HepG2 (cell line): ENCODE measurements at regions not wholly inside any gene's neighbourhood (a gene's known extent, or its start where the extent isn't known, plus 50 kb on each side); places are given as distances from the start of the nearest gene placed in this dataset.

Experiments used
- ATAC-seq: fragments of 200-7000 bp; cut with Tn5 transposase; 3 replicates; pipeline ENCODE4 v1.9.1; 2020; ENCODE audit warnings: mild to moderate bottlenecking, moderate library complexity
- BruUV-seq: library from RNA; stranded (reverse); fragments of 400-500 nt; replicated peaks from 2 replicates; lab custom pipeline; 2021; lab: Mats Ljungman, UMichigan
- CTCF ChIA-PET: fragments of 300-600 bp; formaldehyde crosslinking; extraction: SDS; loops from one replicate; lab custom pipeline; 2021; ENCODE audit warnings: low total read pairs, inconsistent platforms, low intra/inter-chr PET ratio; lab: Yijun Ruan, JAX
- POLR2A ChIA-PET: fragments of 350-600 bp; sonication (Branson Sonifier 250); formaldehyde crosslinking; loops from one replicate; lab custom pipeline; 2020; ENCODE audit warnings: antibody characterized with exemption, inconsistent platforms; lab: Yijun Ruan, JAX
- DNase-seq: peaks from one replicate; pipeline ENCODE4 v3.0.0-alpha.2; 2015; ENCODE audit warnings: low spot score
- FAIRE-seq: peaks from 3 replicates; lab custom pipeline; 2011; peaks lifted over from hg19 to GRCh38; lab: Jason Lieb, UNC
- H2AFZ ChIP-seq: one replicate; pipeline ENCODE4 v1.6.1; 2011; ENCODE audit warnings: low read length, inconsistent platforms
- H3K27ac ChIP-seq: fragments of 300-600 bp; 3 replicates; pipeline ENCODE4 v1.8.0; 2011; ENCODE audit warnings: mixed run types, mild to moderate bottlenecking, mixed read lengths, low read length, inconsistent platforms; ENCODE audit not compliant: insufficient read depth; ENCODE audit errors: extremely low read length
- H3K27me3 ChIP-seq, 2 experiments: fragments of 200-600 bp in 1 of 2; 2 replicates in 1 of 2; 3 replicates in 1 of 2; pipeline versions ENCODE4 v1.6.0 to v1.8.0; 2011; ENCODE audit warnings: low read length in 2 of 2, mild to moderate bottlenecking in 2 of 2, moderate library complexity in 2 of 2, inconsistent platforms in 1 of 2; ENCODE audit not compliant: insufficient read depth in 2 of 2, control insufficient read depth in 1 of 2
- H3K36me3 ChIP-seq, 2 experiments: fragments of 200-600 bp in 1 of 2; replicated peaks in 1 of 2; 2 replicates in 1 of 2; 3 replicates in 1 of 2; pipeline versions ENCODE4 v1.5.1 to v1.8.0; 2011; ENCODE audit warnings: low read length in 2 of 2, inconsistent platforms in 1 of 2; ENCODE audit not compliant: insufficient read depth in 2 of 2, control insufficient read depth in 1 of 2
- H3K4me1 ChIP-seq: 2 replicates; pipeline ENCODE4 v1.5.1; 2012; ENCODE audit warnings: low read length, inconsistent platforms; ENCODE audit not compliant: insufficient read depth
- H3K4me2 ChIP-seq: 2 replicates; pipeline ENCODE4 v1.6.0; 2011; ENCODE audit warnings: low read depth, low read length, inconsistent platforms
- H3K4me3 ChIP-seq, 3 experiments: fragments of 200-600 bp in 1 of 3; sonication (generic), shearing (Covaris generic) in 1 of 3; replicated peaks in 1 of 3; 2 replicates each; pipeline ENCODE4 v1.5.1; 2011 to 2016; ENCODE audit warnings: low read length in 3 of 3, inconsistent platforms in 2 of 3, low read depth in 2 of 3, mild to moderate bottlenecking in 2 of 3, control low read depth in 1 of 3, mixed read lengths in 1 of 3; ENCODE audit not compliant: insufficient read depth in 1 of 3
- H3K79me2 ChIP-seq: one replicate; pipeline ENCODE4 v1.6.1; 2011; ENCODE audit warnings: low read length, inconsistent platforms; ENCODE audit not compliant: insufficient read depth
- H3K9ac ChIP-seq: 2 replicates; pipeline ENCODE4 v1.6.0; 2011; ENCODE audit warnings: mild to moderate bottlenecking, low read depth, low read length, inconsistent platforms; ENCODE audit not compliant: insufficient read depth
- H3K9me3 ChIP-seq: 2 replicates; pipeline ENCODE4 v1.5.1; 2012; ENCODE audit warnings: mild to moderate bottlenecking, low read length
- H4K20me1 ChIP-seq: 2 replicates; pipeline ENCODE4 v1.6.0; 2011; ENCODE audit warnings: inconsistent platforms, mild to moderate bottlenecking, low read length, moderate library complexity; ENCODE audit not compliant: insufficient read depth
- ATM ChIP-seq: fragments of 450-650 bp; IDR thresholded peaks from 2 replicates; pipeline ENCODE4 v1.7.1; 2017; ENCODE audit warnings: mild to moderate bottlenecking, borderline replicate concordance
- HMG20B ChIP-seq: conservative IDR thresholded peaks from 2 replicates; pipeline ENCODE4 v1.6.1; 2016; ENCODE audit warnings: missing genetic modification reagents, missing compliant biosample characterization
- IKZF4 ChIP-seq: sonication (generic); formaldehyde crosslinking; IDR thresholded peaks from 2 replicates; pipeline ENCODE4 v1.5.1; 2020; ENCODE audit warnings: borderline replicate concordance, mild to moderate bottlenecking, low read depth, missing genetic modification reagents; ENCODE audit errors: not compliant biosample characterization
- POLR2AphosphoS5 ChIP-seq: IDR thresholded peaks from 2 replicates; pipeline ENCODE4 v1.6.1; 2012; ENCODE audit warnings: low read depth, low read length
- PRPF4 ChIP-seq: fragments of 200-400 bp; formaldehyde crosslinking; IDR thresholded peaks from 2 replicates; pipeline ENCODE4 v1.6.1; 2016; ENCODE audit warnings: low read length, low read depth; ENCODE audit not compliant: poor library complexity, severe bottlenecking
- RARA ChIP-seq: IDR thresholded peaks from 2 replicates; pipeline ENCODE4 v1.6.1; 2016; ENCODE audit warnings: missing genetic modification reagents, missing compliant biosample characterization
- SP4 ChIP-seq: sonication (generic); formaldehyde crosslinking; IDR thresholded peaks from 2 replicates; pipeline ENCODE4 v1.8.1; 2023; ENCODE audit warnings: mild to moderate bottlenecking, missing genetic modification reagents
- ZFP36 ChIP-seq: fragments of 150-350 bp; IDR thresholded peaks from 2 replicates; pipeline ENCODE4 v1.6.1; 2018; ENCODE audit warnings: borderline replicate concordance, low read length, low read depth; ENCODE audit not compliant: partially characterized antibody
- ZFP62 ChIP-seq: sonication (generic); formaldehyde crosslinking; IDR thresholded peaks from 2 replicates; pipeline ENCODE4 v1.4.0; 2020; ENCODE audit warnings: missing genetic modification reagents
- ZNF567 ChIP-seq: sonication (generic); formaldehyde crosslinking; IDR thresholded peaks from 2 replicates; pipeline ENCODE4 v1.8.1; 2023; ENCODE audit warnings: mild to moderate bottlenecking, missing genetic modification reagents, borderline replicate concordance
- ZNF629 ChIP-seq: sonication (generic); formaldehyde crosslinking; conservative IDR thresholded peaks from 2 replicates; pipeline ENCODE4 v1.5.0; 2020; ENCODE audit warnings: missing genetic modification reagents
- ZNF746 ChIP-seq: sonication (generic); formaldehyde crosslinking; IDR thresholded peaks from 2 replicates; pipeline ENCODE4 v1.8.0; 2022; ENCODE audit warnings: mild to moderate bottlenecking, missing genetic modification reagents
- ZNF776 ChIP-seq: sonication (generic); formaldehyde crosslinking; IDR thresholded peaks from 2 replicates; pipeline ENCODE4 v1.4.0; 2020; ENCODE audit warnings: mild to moderate bottlenecking, missing genetic modification reagents
- WGBS: methylation state at CpG from one replicate; pipeline ENCODE4 v1.1.6; 2017; ENCODE audit warnings: low lambda C conversion rate; 5-methylcytosine and 5-hydroxymethylcytosine counted together
- in situ Hi-C: cut with HindIII; loops from 2 replicates; pipeline ENCODE4 v1.10.0; 2017; ENCODE audit warnings: low pct_unique_long_range_greater_than_20kb; ENCODE audit not compliant: extremely low pct_ligation_motif_present
- intact Hi-C: fragments of 100-400 bp; cut with micrococcal nuclease; formaldehyde crosslinking; loops from one replicate; pipeline ENCODE4 v1.10.0; 2022; ENCODE audit not compliant: unreplicated experiment
- TF ChIP-seq, protein P1 (sequence below): IDR thresholded peaks from 2 replicates; pipeline ENCODE4 v1.6.1; 2012; ENCODE audit warnings: low read depth, low read length, improper control_type of control experiment
- TF ChIP-seq, protein P2 (sequence below): sonication (generic); formaldehyde crosslinking; IDR thresholded peaks from 2 replicates; pipeline ENCODE4 v1.5.0; 2020; ENCODE audit warnings: missing genetic modification reagents, mild to moderate bottlenecking, borderline replicate concordance
- TF ChIP-seq, protein P3 (sequence below): sonication (generic); formaldehyde crosslinking; IDR thresholded peaks from 2 replicates; pipeline ENCODE4 v1.4.0; 2020; ENCODE audit warnings: low read depth, mild to moderate bottlenecking, missing genetic modification reagents
- TF ChIP-seq, protein P4 (sequence below): sonication (generic); formaldehyde crosslinking; IDR thresholded peaks from 2 replicates; pipeline ENCODE4 v1.4.0; 2020; ENCODE audit warnings: missing genetic modification reagents
- TF ChIP-seq, protein P5 (sequence below): sonication (generic); formaldehyde crosslinking; IDR thresholded peaks from 2 replicates; pipeline ENCODE4 v1.4.0; 2020; ENCODE audit warnings: missing genetic modification reagents, mild to moderate bottlenecking, borderline replicate concordance

DNA sequence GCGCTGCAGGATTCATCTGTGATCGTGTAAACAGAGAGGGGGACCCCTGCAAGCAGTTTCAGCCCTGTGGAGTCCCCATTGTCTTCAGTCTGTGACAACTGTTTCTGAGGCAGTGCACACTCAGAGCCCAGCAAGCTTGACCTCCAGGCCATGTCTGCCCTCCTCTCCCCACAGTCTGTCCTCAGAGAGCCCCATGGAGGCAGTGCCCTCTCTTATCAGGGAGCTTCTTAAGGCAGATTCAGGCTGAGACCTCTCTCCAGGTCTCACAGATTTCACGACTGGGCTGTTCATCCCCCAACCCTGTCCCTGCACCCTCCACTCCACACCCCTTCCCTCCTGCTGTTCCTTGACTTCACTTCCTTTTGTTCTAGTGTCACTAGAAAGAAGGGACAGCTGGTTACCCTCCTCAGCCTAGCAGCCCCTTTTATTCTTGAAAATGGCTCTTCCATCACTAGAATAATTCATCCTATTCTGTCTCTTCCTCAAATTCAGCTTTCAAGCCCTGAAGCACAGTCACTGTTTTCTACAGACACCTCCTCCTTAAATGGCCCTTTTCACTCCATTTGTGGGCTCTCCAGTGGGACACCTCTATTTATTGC lies 218.4 kb downstream of the MED10 start:
- H4K20me1 ChIP-seq = no peaks in the 10 kb centered on the region
- TF ChIP-seq, protein P1, sequence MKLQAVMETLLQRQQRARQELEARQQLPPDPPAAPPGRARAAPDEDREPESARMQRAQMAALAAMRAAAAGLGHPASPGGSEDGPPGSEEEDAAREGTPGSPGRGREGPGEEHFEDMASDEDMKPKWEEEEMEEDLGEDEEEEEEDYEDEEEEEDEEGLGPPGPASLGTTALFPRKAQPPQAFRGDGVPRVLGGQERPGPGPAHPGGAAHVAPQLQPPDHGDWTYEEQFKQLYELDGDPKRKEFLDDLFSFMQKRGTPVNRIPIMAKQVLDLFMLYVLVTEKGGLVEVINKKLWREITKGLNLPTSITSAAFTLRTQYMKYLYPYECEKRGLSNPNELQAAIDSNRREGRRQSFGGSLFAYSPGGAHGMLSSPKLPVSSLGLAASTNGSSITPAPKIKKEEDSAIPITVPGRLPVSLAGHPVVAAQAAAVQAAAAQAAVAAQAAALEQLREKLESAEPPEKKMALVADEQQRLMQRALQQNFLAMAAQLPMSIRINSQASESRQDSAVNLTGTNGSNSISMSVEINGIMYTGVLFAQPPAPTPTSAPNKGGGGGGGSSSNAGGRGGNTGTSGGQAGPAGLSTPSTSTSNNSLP = no peak
- no peak for TF ChIP-seq HMG20B (CRISPR knock-in tag)
- TF ChIP-seq IKZF4 (CRISPR knock-in tag) = no peak
- TF ChIP-seq ZNF629 (CRISPR knock-in tag) = no peak
- TF ChIP-seq ZFP62 = no peak
- no peak for TF ChIP-seq ZNF746 (CRISPR knock-in tag)
- TF ChIP-seq, protein P2, sequence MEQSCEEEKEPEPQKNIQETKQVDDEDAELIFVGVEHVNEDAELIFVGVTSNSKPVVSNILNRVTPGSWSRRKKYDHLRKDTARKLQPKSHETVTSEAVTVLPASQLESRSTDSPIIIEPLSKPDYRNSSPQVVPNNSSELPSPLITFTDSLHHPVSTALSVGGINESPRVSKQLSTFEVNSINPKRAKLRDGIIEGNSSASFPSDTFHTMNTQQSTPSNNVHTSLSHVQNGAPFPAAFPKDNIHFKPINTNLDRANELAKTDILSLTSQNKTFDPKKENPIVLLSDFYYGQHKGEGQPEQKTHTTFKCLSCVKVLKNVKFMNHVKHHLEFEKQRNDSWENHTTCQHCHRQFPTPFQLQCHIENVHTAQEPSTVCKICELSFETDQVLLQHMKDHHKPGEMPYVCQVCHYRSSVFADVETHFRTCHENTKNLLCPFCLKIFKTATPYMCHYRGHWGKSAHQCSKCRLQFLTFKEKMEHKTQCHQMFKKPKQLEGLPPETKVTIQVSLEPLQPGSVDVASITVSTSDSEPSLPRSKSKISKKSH (CRISPR knock-in tag) = no peak
- no peak for TF ChIP-seq ZNF567 (CRISPR knock-in tag)
- TF ChIP-seq ATM = no peak
- TF ChIP-seq, protein P3, sequence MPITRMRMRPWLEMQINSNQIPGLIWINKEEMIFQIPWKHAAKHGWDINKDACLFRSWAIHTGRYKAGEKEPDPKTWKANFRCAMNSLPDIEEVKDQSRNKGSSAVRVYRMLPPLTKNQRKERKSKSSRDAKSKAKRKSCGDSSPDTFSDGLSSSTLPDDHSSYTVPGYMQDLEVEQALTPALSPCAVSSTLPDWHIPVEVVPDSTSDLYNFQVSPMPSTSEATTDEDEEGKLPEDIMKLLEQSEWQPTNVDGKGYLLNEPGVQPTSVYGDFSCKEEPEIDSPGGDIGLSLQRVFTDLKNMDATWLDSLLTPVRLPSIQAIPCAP = no peak
- no peak for TF ChIP-seq PRPF4
- TF ChIP-seq ZFP36 = no peak
- no peak for TF ChIP-seq RARA
- TF ChIP-seq POLR2AphosphoS5 = no peak
- TF ChIP-seq, protein P4, sequence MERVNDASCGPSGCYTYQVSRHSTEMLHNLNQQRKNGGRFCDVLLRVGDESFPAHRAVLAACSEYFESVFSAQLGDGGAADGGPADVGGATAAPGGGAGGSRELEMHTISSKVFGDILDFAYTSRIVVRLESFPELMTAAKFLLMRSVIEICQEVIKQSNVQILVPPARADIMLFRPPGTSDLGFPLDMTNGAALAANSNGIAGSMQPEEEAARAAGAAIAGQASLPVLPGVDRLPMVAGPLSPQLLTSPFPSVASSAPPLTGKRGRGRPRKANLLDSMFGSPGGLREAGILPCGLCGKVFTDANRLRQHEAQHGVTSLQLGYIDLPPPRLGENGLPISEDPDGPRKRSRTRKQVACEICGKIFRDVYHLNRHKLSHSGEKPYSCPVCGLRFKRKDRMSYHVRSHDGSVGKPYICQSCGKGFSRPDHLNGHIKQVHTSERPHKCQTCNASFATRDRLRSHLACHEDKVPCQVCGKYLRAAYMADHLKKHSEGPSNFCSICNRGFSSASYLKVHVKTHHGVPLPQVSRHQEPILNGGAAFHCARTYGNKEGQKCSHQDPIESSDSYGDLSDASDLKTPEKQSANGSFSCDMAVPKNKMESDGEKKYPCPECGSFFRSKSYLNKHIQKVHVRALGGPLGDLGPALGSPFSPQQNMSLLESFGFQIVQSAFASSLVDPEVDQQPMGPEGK (CRISPR knock-in tag) = no peak
- TF ChIP-seq, protein P5, sequence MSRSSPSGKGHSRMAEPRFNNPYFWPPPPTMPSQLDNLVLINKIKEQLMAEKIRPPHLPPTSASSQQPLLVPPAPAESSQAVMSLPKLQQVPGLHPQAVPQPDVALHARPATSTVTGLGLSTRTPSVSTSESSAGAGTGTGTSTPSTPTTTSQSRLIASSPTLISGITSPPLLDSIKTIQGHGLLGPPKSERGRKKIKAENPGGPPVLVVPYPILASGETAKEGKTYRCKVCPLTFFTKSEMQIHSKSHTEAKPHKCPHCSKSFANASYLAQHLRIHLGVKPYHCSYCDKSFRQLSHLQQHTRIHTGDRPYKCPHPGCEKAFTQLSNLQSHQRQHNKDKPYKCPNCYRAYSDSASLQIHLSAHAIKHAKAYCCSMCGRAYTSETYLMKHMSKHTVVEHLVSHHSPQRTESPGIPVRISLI (CRISPR knock-in tag) = no peak
- TF ChIP-seq SP4 (CRISPR knock-in tag) = no peak
- TF ChIP-seq ZNF776 (CRISPR knock-in tag) = no peak
- WGBS = 43% methylated on average over 3 of the region's 3 CpGs
- H3K9ac ChIP-seq = no peak overlapping the region
- ChIA-PET POLR2A (no interaction called here), CTCF (no interaction called here)
- in situ Hi-C loops (no loop called here), intact Hi-C loops (no loop called here)
- no peaks in the 10 kb centered on the region for H3K9me3 ChIP-seq
- H3K27ac ChIP-seq = no peak overlapping the region
- ATAC-seq (no peak), FAIRE-seq (no peak), DNase-seq (no peak)
- BruUV-seq = no TSS peak
- H3K4me1 ChIP-seq = peaks cover 16% of the 10 kb centered on the region
- peaks cover 0 to 3% of the 10 kb centered on the region in 2 experiments; a peak in 1 of 5 replicates for H3K27me3 ChIP-seq
- no peak overlapping the region for H2AFZ ChIP-seq
- H3K36me3 ChIP-seq = no peaks in the 10 kb centered on the region
- H3K4me3 ChIP-seq = no peak overlapping the region
- no peak overlapping the region for H3K4me2 ChIP-seq
- H3K79me2 ChIP-seq = no peaks in the 10 kb centered on the region
